HG03159 (cell line): ENCODE measurements at regions not wholly inside any gene's neighbourhood (a gene's known extent, or its start where the extent isn't known, plus 50 kb on each side); places are given as distances from the start of the nearest gene placed in this dataset.
"Not testable (repeated sequence)": the region's sequence is repeated elsewhere in the genome, so short reads cannot be mapped to it uniquely, and the experiment has no call there.

ENCODE experiments used
- ATAC-seq: cut with Tn5 transposase; IDR thresholded peaks from one replicate; pipeline ENCODE4 v1.9.1; 2021; ENCODE audit warnings: mild to moderate bottlenecking, moderate library complexity; ENCODE audit not compliant: unreplicated experiment

DNA sequence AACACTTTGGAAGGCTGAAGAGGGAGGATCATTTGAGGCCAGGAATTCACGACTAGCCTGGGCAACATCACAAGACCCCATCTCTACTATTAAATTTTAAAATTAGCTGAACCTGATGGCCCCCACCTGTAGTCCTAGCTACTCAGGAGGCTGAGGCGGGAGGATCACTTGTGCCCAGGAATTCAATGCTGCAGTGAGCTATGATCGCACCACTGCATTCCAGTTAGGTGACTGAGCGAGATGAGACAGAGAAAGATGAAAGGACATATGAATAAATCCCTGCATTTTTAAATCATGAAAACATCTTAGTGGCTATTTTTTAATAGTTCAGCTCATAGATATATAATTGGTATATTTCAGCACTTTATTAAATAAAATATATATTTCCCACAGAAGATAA, 93.8 kb downstream of the GPR63 start:
- no peak for ATAC-seq

GRCh38 chr6:96742702-96743101, 94.6 kb downstream of the GPR63 start:
- ATAC-seq = no peak

- ATAC-seq = no peak
Measured at GRCh38 chr6:96735332-96735731, 101.9 kb downstream of the GPR63 start.

GRCh38 chr6:96727144-96727543, 110.1 kb downstream of the GPR63 start:
- ATAC-seq = peak; percentile 52

DNA sequence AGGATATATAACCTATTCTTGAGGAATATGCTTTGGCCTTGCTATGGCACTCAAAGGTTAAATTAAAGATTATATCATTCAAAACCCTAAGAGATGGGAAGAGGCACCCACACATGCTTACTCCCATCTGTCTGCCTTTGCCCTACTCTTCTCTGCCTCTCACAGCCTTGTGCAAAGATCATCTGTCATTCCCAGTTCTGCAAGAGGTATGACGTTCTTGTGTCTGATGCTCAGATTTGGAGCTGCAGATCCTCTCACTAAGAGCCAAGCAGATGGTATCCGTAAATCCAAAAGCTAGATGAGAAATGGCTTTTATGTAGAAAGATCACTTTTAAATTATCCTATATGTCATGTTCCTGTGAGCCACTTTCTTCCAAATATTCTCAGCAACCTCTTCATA, 112.0 kb downstream of the GPR63 start:
- no peak for ATAC-seq

- ATAC-seq = no peak
Measured at GRCh38 chr6:96724641-96725040, 112.6 kb downstream of the GPR63 start.

- ATAC-seq = no peak
Measured at GRCh38 chr6:96723362-96723761, 113.9 kb downstream of the GPR63 start.

DNA sequence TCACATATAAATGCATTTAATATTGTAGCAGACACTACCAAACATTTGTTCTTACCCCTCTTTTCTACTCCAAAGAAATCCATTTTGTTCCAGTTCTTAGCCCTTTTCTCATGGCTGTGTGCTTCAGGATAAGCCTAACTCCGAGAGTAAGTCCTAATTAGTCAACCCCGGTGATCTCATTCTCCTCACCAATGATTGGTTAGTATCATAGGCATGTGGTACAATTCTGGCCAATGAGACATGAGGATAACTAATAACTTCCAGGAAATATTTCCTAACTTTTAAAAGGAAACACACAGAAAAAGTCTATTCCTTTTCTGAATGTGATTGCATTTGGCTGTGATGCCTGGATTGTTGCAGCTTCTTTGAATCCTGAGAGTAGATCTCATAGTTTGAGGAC, 116.0 kb downstream of the GPR63 start:
- ATAC-seq = no peak

DNA sequence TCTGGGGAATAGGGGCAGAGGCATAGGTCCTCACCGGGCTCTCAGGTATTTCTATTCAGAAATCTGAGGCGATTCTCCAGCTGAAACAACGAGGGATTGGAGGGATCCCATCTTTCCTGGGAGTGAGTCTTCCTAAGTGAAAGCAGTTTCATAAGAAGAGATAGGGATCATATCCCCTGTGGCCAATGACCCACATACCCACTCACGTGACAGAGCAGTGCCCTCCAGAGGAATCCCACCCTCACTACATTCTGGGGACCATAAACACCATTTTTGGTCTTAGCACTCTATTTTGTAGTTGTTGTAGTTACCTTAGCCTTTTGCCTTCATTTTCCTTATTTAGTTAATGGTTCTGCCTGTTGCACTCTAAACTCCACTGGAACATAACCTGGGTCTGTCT, 121.1 kb downstream of the GPR63 start:
- ATAC-seq = no peak

GRCh38 chr6:96715608-96716007, 121.7 kb downstream of the GPR63 start:
- no peak for ATAC-seq

- peak; percentile 42 for ATAC-seq
Measured at GRCh38 chr6:96704713-96705112, 132.6 kb downstream of the GPR63 start.

DNA sequence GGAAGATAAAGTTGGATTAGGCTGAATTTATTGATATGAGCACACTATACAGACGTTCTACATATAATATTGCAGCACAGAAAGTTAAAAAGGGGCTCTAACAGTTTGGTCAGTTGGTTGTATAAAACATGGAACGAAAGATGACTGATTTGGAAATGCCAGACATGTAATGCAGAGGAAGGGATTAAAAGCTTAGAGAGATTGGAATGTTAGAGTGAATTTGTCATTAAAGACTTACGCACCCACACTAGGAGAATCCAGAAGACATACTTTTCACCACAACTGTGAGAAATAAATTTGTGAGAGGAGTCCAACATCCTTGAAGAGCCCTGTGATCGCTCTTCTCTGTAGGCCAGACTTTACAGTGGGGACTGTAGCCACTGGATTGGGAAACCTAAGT, 134.7 kb downstream of the GPR63 start:
- ATAC-seq = no peak

DNA sequence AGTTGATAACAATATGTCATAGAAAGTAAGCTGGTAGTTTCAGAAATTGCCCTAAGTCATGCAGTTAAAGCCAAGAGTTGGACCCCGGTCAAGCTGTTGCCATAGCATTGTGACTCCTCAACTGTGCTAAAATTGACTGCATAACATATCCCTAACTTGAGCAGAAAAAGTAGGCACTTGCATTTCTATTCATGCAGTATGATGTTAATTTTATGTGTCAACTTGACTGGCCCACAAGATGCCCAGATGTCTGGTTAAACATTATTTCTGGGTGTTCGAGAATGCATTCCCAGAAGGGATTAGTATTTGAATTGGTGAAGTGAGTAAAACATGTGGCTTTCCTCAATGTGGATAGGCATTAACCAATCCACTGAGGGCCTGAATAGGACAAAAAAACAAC, 136.4 kb downstream of the GPR63 start:
- no peak for ATAC-seq

DNA sequence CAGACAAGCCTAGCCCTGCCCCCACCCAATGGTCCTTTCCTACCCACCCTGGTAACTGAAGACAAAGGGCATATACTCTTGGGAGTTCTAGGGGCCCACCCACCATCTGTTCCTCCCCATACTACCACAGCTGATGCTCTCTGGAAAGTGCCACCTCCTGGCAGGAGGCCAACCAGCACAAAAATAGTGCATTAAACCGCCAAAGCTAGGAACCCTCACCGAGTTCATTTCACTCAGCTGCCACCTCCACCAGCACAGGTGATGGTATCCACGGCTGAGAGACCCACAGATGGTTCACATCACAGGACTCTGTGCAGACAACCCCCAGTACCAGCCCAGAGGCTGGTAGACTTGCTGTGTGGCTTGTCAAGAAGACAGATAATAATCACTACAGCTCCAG, 131.5 kb downstream of the FHL5 start:
- ATAC-seq = not testable (repeated sequence)

GRCh38 chr6:96687121-96687520, 124.2 kb downstream of the FHL5 start:
- no peak for ATAC-seq

GRCh38 chr6:96685702-96686101, 122.8 kb downstream of the FHL5 start:
- ATAC-seq = no peak

GRCh38 chr6:96683819-96684528, 121.0 kb downstream of the FHL5 start:
- ATAC-seq = no peak

- no peak for ATAC-seq
Measured at GRCh38 chr6:96682017-96682416, 119.1 kb downstream of the FHL5 start.

DNA sequence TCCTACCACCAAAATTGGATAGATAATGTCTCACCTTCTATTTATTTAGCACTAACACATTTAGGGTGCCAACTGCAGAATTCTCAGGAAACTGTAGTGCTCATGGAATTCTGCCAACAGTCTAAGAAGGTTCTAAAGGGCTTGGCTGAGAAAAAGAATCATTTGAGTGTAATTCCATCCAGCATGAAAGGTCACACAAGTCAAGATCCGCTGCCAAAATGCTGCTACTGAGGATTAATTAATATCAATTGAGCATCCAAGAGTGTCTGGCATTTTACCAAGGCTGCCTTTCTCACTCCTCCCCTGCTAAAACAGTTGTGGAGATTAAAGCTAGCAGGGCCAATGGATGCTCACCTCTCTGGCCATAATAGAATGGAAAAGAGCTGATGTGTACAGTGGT, 112.7 kb downstream of the FHL5 start:
- no peak for ATAC-seq
